HepG2 (cell line): ENCODE measurements at regions not wholly inside any gene's neighbourhood (a gene's known extent, or its start where the extent isn't known, plus 50 kb on each side); places are given as distances from the start of the nearest gene placed in this dataset.

ENCODE experiments used
- ATAC-seq: fragments of 200-7000 bp; cut with Tn5 transposase; 3 replicates; pipeline ENCODE4 v1.9.1; 2020; ENCODE audit warnings: mild to moderate bottlenecking, moderate library complexity
- BruUV-seq: library from RNA; stranded (reverse); fragments of 400-500 nt; replicated peaks from 2 replicates; lab custom pipeline; 2021; lab: Mats Ljungman, UMichigan
- CTCF ChIA-PET: fragments of 300-600 bp; formaldehyde crosslinking; extraction: SDS; loops from one replicate; lab custom pipeline; 2021; ENCODE audit warnings: low total read pairs, inconsistent platforms, low intra/inter-chr PET ratio; lab: Yijun Ruan, JAX
- POLR2A ChIA-PET: fragments of 350-600 bp; sonication (Branson Sonifier 250); formaldehyde crosslinking; loops from one replicate; lab custom pipeline; 2020; ENCODE audit warnings: antibody characterized with exemption, inconsistent platforms; lab: Yijun Ruan, JAX
- DNase-seq: peaks from one replicate; pipeline ENCODE4 v3.0.0-alpha.2; 2015; ENCODE audit warnings: low spot score
- FAIRE-seq: peaks from 3 replicates; lab custom pipeline; 2011; peaks lifted over from hg19 to GRCh38; lab: Jason Lieb, UNC
- H2AFZ ChIP-seq: one replicate; pipeline ENCODE4 v1.6.1; 2011; ENCODE audit warnings: low read length, inconsistent platforms
- H3K27ac ChIP-seq: fragments of 300-600 bp; 3 replicates; pipeline ENCODE4 v1.8.0; 2011; ENCODE audit warnings: mixed run types, mild to moderate bottlenecking, mixed read lengths, low read length, inconsistent platforms; ENCODE audit not compliant: insufficient read depth; ENCODE audit errors: extremely low read length
- H3K27me3 ChIP-seq, 2 experiments: fragments of 200-600 bp in 1 of 2; 2 replicates in 1 of 2; 3 replicates in 1 of 2; pipeline versions ENCODE4 v1.6.0 to v1.8.0; 2011; ENCODE audit warnings: low read length in 2 of 2, mild to moderate bottlenecking in 2 of 2, moderate library complexity in 2 of 2, inconsistent platforms in 1 of 2; ENCODE audit not compliant: insufficient read depth in 2 of 2, control insufficient read depth in 1 of 2
- H3K36me3 ChIP-seq, 2 experiments: fragments of 200-600 bp in 1 of 2; replicated peaks in 1 of 2; 2 replicates in 1 of 2; 3 replicates in 1 of 2; pipeline versions ENCODE4 v1.5.1 to v1.8.0; 2011; ENCODE audit warnings: low read length in 2 of 2, inconsistent platforms in 1 of 2; ENCODE audit not compliant: insufficient read depth in 2 of 2, control insufficient read depth in 1 of 2
- H3K4me1 ChIP-seq: 2 replicates; pipeline ENCODE4 v1.5.1; 2012; ENCODE audit warnings: low read length, inconsistent platforms; ENCODE audit not compliant: insufficient read depth
- H3K4me2 ChIP-seq: 2 replicates; pipeline ENCODE4 v1.6.0; 2011; ENCODE audit warnings: low read depth, low read length, inconsistent platforms
- H3K4me3 ChIP-seq, 3 experiments: fragments of 200-600 bp in 1 of 3; sonication (generic), shearing (Covaris generic) in 1 of 3; replicated peaks in 1 of 3; 2 replicates each; pipeline ENCODE4 v1.5.1; 2011 to 2016; ENCODE audit warnings: low read length in 3 of 3, inconsistent platforms in 2 of 3, low read depth in 2 of 3, mild to moderate bottlenecking in 2 of 3, control low read depth in 1 of 3, mixed read lengths in 1 of 3; ENCODE audit not compliant: insufficient read depth in 1 of 3
- H3K79me2 ChIP-seq: one replicate; pipeline ENCODE4 v1.6.1; 2011; ENCODE audit warnings: low read length, inconsistent platforms; ENCODE audit not compliant: insufficient read depth
- H3K9ac ChIP-seq: 2 replicates; pipeline ENCODE4 v1.6.0; 2011; ENCODE audit warnings: mild to moderate bottlenecking, low read depth, low read length, inconsistent platforms; ENCODE audit not compliant: insufficient read depth
- H3K9me3 ChIP-seq: 2 replicates; pipeline ENCODE4 v1.5.1; 2012; ENCODE audit warnings: mild to moderate bottlenecking, low read length
- H4K20me1 ChIP-seq: 2 replicates; pipeline ENCODE4 v1.6.0; 2011; ENCODE audit warnings: inconsistent platforms, mild to moderate bottlenecking, low read length, moderate library complexity; ENCODE audit not compliant: insufficient read depth
- AKAP8 ChIP-seq: sonication (generic); formaldehyde crosslinking; IDR thresholded peaks from 2 replicates; pipeline ENCODE4 v1.5.1; 2020; ENCODE audit warnings: mild to moderate bottlenecking, missing genetic modification reagents
- FOSL2 ChIP-seq: sonication (generic); formaldehyde crosslinking; IDR thresholded peaks from 2 replicates; pipeline ENCODE4 v1.4.0; 2020; ENCODE audit warnings: missing genetic modification reagents
- GLI4 ChIP-seq: sonication (generic); formaldehyde crosslinking; IDR thresholded peaks from 2 replicates; pipeline ENCODE4 v1.5.1; 2020; ENCODE audit warnings: missing genetic modification reagents, mild to moderate bottlenecking, moderate library complexity, borderline replicate concordance
- LBX2 ChIP-seq: sonication (generic); formaldehyde crosslinking; IDR thresholded peaks from 2 replicates; pipeline ENCODE4 v1.5.0; 2020; ENCODE audit warnings: missing genetic modification reagents, mild to moderate bottlenecking, borderline replicate concordance
- STAG1 ChIP-seq: sonication (generic); formaldehyde crosslinking; IDR thresholded peaks from 2 replicates; pipeline ENCODE4 v1.4.0; 2020; ENCODE audit warnings: missing genetic modification reagents
- ZNF20 ChIP-seq: sonication (generic); formaldehyde crosslinking; IDR thresholded peaks from 2 replicates; pipeline ENCODE4 v1.4.0; 2020; ENCODE audit warnings: mild to moderate bottlenecking, moderate library complexity, missing genetic modification reagents
- ZNF256 ChIP-seq: sonication (generic); formaldehyde crosslinking; conservative IDR thresholded peaks from 2 replicates; pipeline ENCODE4 v1.4.0; 2020; ENCODE audit warnings: missing genetic modification reagents
- ZNF446 ChIP-seq: sonication (generic); formaldehyde crosslinking; IDR thresholded peaks from 2 replicates; pipeline ENCODE4 v1.5.0; 2020; ENCODE audit warnings: mild to moderate bottlenecking, missing genetic modification reagents
- WGBS: methylation state at CpG from one replicate; pipeline ENCODE4 v1.1.6; 2017; ENCODE audit warnings: low lambda C conversion rate; 5-methylcytosine and 5-hydroxymethylcytosine counted together
- in situ Hi-C: cut with HindIII; loops from 2 replicates; pipeline ENCODE4 v1.10.0; 2017; ENCODE audit warnings: low pct_unique_long_range_greater_than_20kb; ENCODE audit not compliant: extremely low pct_ligation_motif_present
- intact Hi-C: fragments of 100-400 bp; cut with micrococcal nuclease; formaldehyde crosslinking; loops from one replicate; pipeline ENCODE4 v1.10.0; 2022; ENCODE audit not compliant: unreplicated experiment

- ChIA-PET POLR2A (no interaction called here), CTCF (no interaction called here)
- no peak overlapping the region for H3K9ac ChIP-seq
- no peak for ATAC-seq
- H3K4me3 ChIP-seq: no peak overlapping the region
- H4K20me1 ChIP-seq: no peaks in the 10 kb centered on the region
- peaks cover 7% of the 10 kb centered on the region; the same call in 1 of the 2 replicates for H3K9me3 ChIP-seq
- no peak for TF ChIP-seq ZNF256 (CRISPR knock-in tag)
- TF ChIP-seq ZNF446 (CRISPR knock-in tag): no peak
- no peak for TF ChIP-seq ZNF20 (CRISPR knock-in tag)
- TF ChIP-seq STAG1 (CRISPR knock-in tag): no peak
- no peak for TF ChIP-seq FOSL2 (CRISPR knock-in tag)
- no peak for TF ChIP-seq LBX2
- no peak for TF ChIP-seq GLI4 (CRISPR knock-in tag)
- no peak for TF ChIP-seq AKAP8
- H3K27me3 ChIP-seq: peaks cover 1 to 23% of the 10 kb centered on the region in 2 experiments; a peak in 3 of 5 replicates
- H3K79me2 ChIP-seq: no peaks in the 10 kb centered on the region
- no TSS peak for BruUV-seq
- intact Hi-C loops: loop anchor here (10.0 kb wide), 1 partner anchor 332 kb away; no protein-coding TSS in a partner anchor
- no peak for DNase-seq
- no peaks in the 10 kb centered on the region for H3K36me3 ChIP-seq
- H3K4me1 ChIP-seq: peaks cover 58% of the 10 kb centered on the region
- no peak for FAIRE-seq
- no peak overlapping the region for H3K27ac ChIP-seq
- H2AFZ ChIP-seq: no peak overlapping the region
- in situ Hi-C loops: no loop called here
- H3K4me2 ChIP-seq: peak overlapping the region; percentile 83; the same call in 1 of the 2 replicates
- WGBS: 76% methylated on average over 4 of the region's 4 CpGs
Observed at GRCh38 chr2:235262750-235263149, 231.1 kb upstream of the AGAP1 start.
